NCI-H2227 (cell line): ENCODE measurements at regions not wholly inside any gene's neighbourhood (a gene's known extent, or its start where the extent isn't known, plus 50 kb on each side); places are given as distances from the start of the nearest gene placed in this dataset.
"Not testable (repeated sequence)": the region's sequence is repeated elsewhere in the genome, so short reads cannot be mapped to it uniquely, and the experiment has no call there.

ENCODE experiments used
- DNase-seq: peaks from one replicate; lab custom pipeline; 2025; ENCODE audit not compliant: unreplicated experiment; lab: John Stamatoyannopoulos, UW

GRCh38 chr13:23105051-23105450, 75.7 kb upstream of the SGCG start:
- no peak for DNase-seq

GRCh38 chr13:23107665-23108064, 73.1 kb upstream of the SGCG start:
- no peak for DNase-seq

GRCh38 chr13:23119131-23119530, 61.6 kb upstream of the SGCG start:
- no peak for DNase-seq

GRCh38 chr13:23127540-23127939, 53.2 kb upstream of the SGCG start:
- DNase-seq, result not testable (repeated sequence)

GRCh38 chr13:23129331-23129730, 51.4 kb upstream of the SGCG start:
- DNase-seq, result no peak
